Breast epithelium (tissue), 4 donors: ENCODE measurements at regions not wholly inside any gene's neighbourhood (a gene's known extent, or its start where the extent isn't known, plus 50 kb on each side); places are given as distances from the start of the nearest gene placed in this dataset.

Experiments used
- DNase-seq, 2 donors: peaks; one replicate each; pipeline ENCODE4 v3.0.0-alpha.2; 2019; ENCODE audit warnings: low spot score in 2 of 2
- H3K27ac ChIP-seq, 2 donors: fragments of 200-600 bp; sonication (generic) in 1 of 2; one replicate each; pipeline ENCODE4 v1.5.1; 2016 to 2019; ENCODE audit warnings: mild to moderate bottlenecking in 1 of 2
- H3K27me3 ChIP-seq, 2 donors: fragments of 200-600 bp; sonication (generic) in 1 of 2; one replicate each; pipeline versions ENCODE4 v1.5.1 to v1.6.0; 2017 to 2019; ENCODE audit warnings: control low read depth in 1 of 2, mild to moderate bottlenecking in 1 of 2
- H3K36me3 ChIP-seq: fragments of 200-600 bp; one replicate; pipeline ENCODE4 v1.5.1; 2019
- H3K4me1 ChIP-seq, 2 donors: fragments of 200-600 bp; sonication (generic); one replicate each; pipeline ENCODE4 v1.5.1; 2016 to 2019; ENCODE audit warnings: control low read depth in 1 of 2
- H3K4me3 ChIP-seq, 3 donors: fragments of 200-600 bp; sonication (generic); 1 replicate in 2 of 3; 2 replicates in 1 of 3; pipeline ENCODE4 v1.5.1; 2016 to 2019; ENCODE audit warnings: mild to moderate bottlenecking in 3 of 3, moderate library complexity in 2 of 3
- H3K9me3 ChIP-seq, 2 donors: fragments of 200-600 bp; sonication (generic) in 1 of 2; one replicate each; pipeline ENCODE4 v1.5.1; 2016 to 2019; ENCODE audit warnings: control low read depth in 1 of 2
- POLR2A ChIP-seq: fragments of 450-650 bp; IDR thresholded peaks from one replicate; pipeline ENCODE4 v1.6.1; 2016; ENCODE audit warnings: antibody characterized with exemption, mild to moderate bottlenecking, moderate library complexity
- POLR2AphosphoS5 ChIP-seq, 3 donors: sonication (generic); formaldehyde crosslinking; IDR thresholded peaks; one replicate each; pipeline ENCODE4 v1.6.1; 2017; ENCODE audit warnings: antibody characterized with exemption in 3 of 3
- intact Hi-C: fragments of 100-400 bp; cut with DNase I; formaldehyde crosslinking; loops from one replicate; pipeline ENCODE4 v1.15.1; 2023; ENCODE audit warnings: low total_unique reads
- TF ChIP-seq, protein P1 (sequence below), 3 donors: fragments of 450-650 bp; IDR thresholded peaks; one replicate each; pipeline ENCODE4 v1.5.1; 2016 to 2017; ENCODE audit warnings: antibody characterized with exemption in 3 of 3, mild to moderate bottlenecking in 3 of 3, moderate library complexity in 3 of 3

DNA sequence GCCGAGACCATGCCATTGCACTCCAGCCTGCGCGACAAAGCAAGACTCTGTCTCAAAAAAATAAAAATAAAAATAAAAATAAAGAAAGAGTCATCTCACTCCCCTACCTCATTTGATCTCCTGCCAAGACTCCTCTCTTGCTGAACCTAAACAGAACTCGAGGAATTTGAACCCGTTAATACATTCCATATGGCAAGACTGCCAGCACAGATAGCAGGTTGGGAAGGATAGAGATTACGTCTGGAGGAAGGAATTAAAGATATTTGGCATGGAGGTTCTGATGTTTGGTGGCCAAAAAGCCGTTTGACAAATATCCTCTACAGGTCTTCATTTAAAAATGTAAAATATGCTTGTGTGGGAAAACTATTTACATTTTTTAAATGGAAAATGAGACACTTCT lies 549.6 kb downstream of the HTR7 start:
- H3K4me1 ChIP-seq = no peaks in the 10 kb centered on the region
- H3K36me3 ChIP-seq = no peaks in the 10 kb centered on the region
- DNase-seq = no peak
- intact Hi-C loops = no loop called here
- no peak overlapping the region for H3K4me3 ChIP-seq
- TF ChIP-seq POLR2AphosphoS5 (IDR thresholded peaks at IDR 0.05) = no peak
- TF ChIP-seq POLR2A = no peak
- TF ChIP-seq, protein P1, sequence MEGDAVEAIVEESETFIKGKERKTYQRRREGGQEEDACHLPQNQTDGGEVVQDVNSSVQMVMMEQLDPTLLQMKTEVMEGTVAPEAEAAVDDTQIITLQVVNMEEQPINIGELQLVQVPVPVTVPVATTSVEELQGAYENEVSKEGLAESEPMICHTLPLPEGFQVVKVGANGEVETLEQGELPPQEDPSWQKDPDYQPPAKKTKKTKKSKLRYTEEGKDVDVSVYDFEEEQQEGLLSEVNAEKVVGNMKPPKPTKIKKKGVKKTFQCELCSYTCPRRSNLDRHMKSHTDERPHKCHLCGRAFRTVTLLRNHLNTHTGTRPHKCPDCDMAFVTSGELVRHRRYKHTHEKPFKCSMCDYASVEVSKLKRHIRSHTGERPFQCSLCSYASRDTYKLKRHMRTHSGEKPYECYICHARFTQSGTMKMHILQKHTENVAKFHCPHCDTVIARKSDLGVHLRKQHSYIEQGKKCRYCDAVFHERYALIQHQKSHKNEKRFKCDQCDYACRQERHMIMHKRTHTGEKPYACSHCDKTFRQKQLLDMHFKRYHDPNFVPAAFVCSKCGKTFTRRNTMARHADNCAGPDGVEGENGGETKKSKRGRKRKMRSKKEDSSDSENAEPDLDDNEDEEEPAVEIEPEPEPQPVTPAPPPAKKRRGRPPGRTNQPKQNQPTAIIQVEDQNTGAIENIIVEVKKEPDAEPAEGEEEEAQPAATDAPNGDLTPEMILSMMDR (IDR thresholded peaks at IDR 0.05) = no peak
- H3K9me3 ChIP-seq = peaks cover 0 to 7% of the 10 kb centered on the region in 2 donors
- no peaks in the 10 kb centered on the region for H3K27me3 ChIP-seq
- no peak overlapping the region for H3K27ac ChIP-seq

- no peaks in the 10 kb centered on the region for H3K4me1 ChIP-seq
- H3K9me3 ChIP-seq = peaks cover 0 to 7% of the 10 kb centered on the region in 2 donors
- DNase-seq = no peak
- no peaks in the 10 kb centered on the region for H3K27me3 ChIP-seq
- H3K36me3 ChIP-seq = no peaks in the 10 kb centered on the region
- H3K27ac ChIP-seq = no peak overlapping the region
- intact Hi-C loops = no loop called here
- H3K4me3 ChIP-seq = no peak overlapping the region
- TF ChIP-seq, protein P1 (IDR thresholded peaks at IDR 0.05) = no peak
- TF ChIP-seq POLR2A (no peak), POLR2AphosphoS5 (IDR thresholded peaks at IDR 0.05) (no peak)
Measured at GRCh38 chr10:90313576-90314325, 544.1 kb downstream of the HTR7 start.

- Histone ChIP-seq H3K36me3 (no peaks in the 10 kb centered on the region), H3K27ac (no peak overlapping the region), H3K27me3 (no peaks in the 10 kb centered on the region), H3K4me3 (no peak overlapping the region), H3K9me3 (no peaks in the 10 kb centered on the region), H3K4me1 (no peaks in the 10 kb centered on the region)
- no peak for DNase-seq
- no peak for TF ChIP-seq POLR2AphosphoS5 (IDR thresholded peaks at IDR 0.05)
- TF ChIP-seq POLR2A = no peak
- TF ChIP-seq, protein P1 (IDR thresholded peaks at IDR 0.05) = no peak
- intact Hi-C loops = no loop called here
Measured at GRCh38 chr10:90314718-90315117, 543.1 kb downstream of the HTR7 start.

GRCh38 chr10:90317172-90317571 lies 540.7 kb downstream of the HTR7 start:
- intact Hi-C loops = no loop called here
- no peak for DNase-seq
- H3K4me3 ChIP-seq = no peak overlapping the region
- TF ChIP-seq POLR2AphosphoS5 (IDR thresholded peaks at IDR 0.05) = no peak
- TF ChIP-seq, protein P1 (IDR thresholded peaks at IDR 0.05) = no peak
- no peak for TF ChIP-seq POLR2A
- H3K27me3 ChIP-seq = no peaks in the 10 kb centered on the region
- H3K27ac ChIP-seq = no peak overlapping the region
- no peaks in the 10 kb centered on the region for H3K4me1 ChIP-seq
- no peaks in the 10 kb centered on the region for H3K36me3 ChIP-seq
- H3K9me3 ChIP-seq = no peaks in the 10 kb centered on the region

DNA sequence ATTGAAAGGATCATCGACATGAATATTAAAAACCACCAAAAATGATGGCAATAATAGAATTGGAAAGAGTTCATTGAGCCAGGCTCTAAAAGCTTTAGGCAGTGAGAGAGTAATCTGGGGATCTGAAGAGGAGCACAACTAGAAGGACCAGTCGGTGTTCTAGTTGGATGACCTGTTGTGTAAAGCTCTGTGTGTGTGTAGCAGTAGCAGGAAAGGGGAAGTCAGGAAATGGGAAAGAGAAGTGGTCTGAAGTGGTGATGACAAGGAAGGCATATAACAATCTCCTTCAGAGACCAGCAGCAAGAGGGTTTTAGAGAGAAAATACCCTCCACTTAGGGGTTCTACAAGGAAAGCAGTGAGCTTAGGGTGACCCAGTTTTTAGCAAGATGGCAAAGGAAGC lies 539.2 kb downstream of the HTR7 start:
- no peaks in the 10 kb centered on the region for H3K36me3 ChIP-seq
- H3K27ac ChIP-seq = no peak overlapping the region
- no peak for TF ChIP-seq POLR2A
- TF ChIP-seq, protein P1 (IDR thresholded peaks at IDR 0.05) = no peak
- no peak for TF ChIP-seq POLR2AphosphoS5 (IDR thresholded peaks at IDR 0.05)
- no peak overlapping the region for H3K4me3 ChIP-seq
- intact Hi-C loops = no loop called here
- H3K9me3 ChIP-seq = no peaks in the 10 kb centered on the region
- no peak for DNase-seq
- H3K4me1 ChIP-seq = no peaks in the 10 kb centered on the region
- H3K27me3 ChIP-seq = no peaks in the 10 kb centered on the region
